Heart left ventricle (tissue), 13 donors: ENCODE measurements at regions not wholly inside any gene's neighbourhood (a gene's known extent, or its start where the extent isn't known, plus 50 kb on each side); places are given as distances from the start of the nearest gene placed in this dataset.

Experiments
- CTCF ChIP-seq, 12 donors: fragments of 200-600 bp; sonication (generic) in 4 of 12; IDR thresholded peaks; one replicate each; pipeline versions ENCODE4 v1.5.0 to v1.8.0; 2018 to 2022; ENCODE audit warnings: antibody characterized with exemption in 12 of 12, mild to moderate bottlenecking in 5 of 12
- POLR2A ChIP-seq, 2 donors: fragments of 450-650 bp; IDR thresholded peaks; one replicate each; pipeline ENCODE4 v1.6.1; 2017; ENCODE audit warnings: antibody characterized with exemption in 2 of 2, mild to moderate bottlenecking in 2 of 2, moderate library complexity in 2 of 2
- donor health status: ischemic (EF 13 %, LVEDD 7.1; RV severe dilation, severe dysfunction).
- donor health status: DM: no; HTN: yes; CAD: no.
- donor health status: DM: no; HTN: no; CAD: no.
- donor health status: ischemic (EF 25% LVEDD 6.9; RV normal size, moderate dysfunction).
- donor health status: ischemic (EF 25% LVEDD 5.7; RV mildly dilated, moderate dysfunction).
- donor health status: ischemic (EF 35%, LVEDD 5.7; RV mildly dilated, moderate dysfunction).
- donor health status: nonischemic (EF 11% LVEDD 7.7; RV severe dilation, severe dysfunction).
- donor health status: DM: yes; HTN: yes; CAD: no.
- donor health status: PGD.
- donor health status: ischemic (EF 29% LVEDD 5.4; RV normal size, mild dysfunction).
- donor health status: nonischemic (EF 23%, LVEDD 6.1; RV moderate dilation, normal function).

GRCh38 chr15:66622591-66623022 is 56.8 kb upstream of the LCTL start:
- TF ChIP-seq POLR2A (IDR thresholded peaks at IDR 0.05) (no peak), CTCF (IDR thresholded peaks at IDR 0.05) (no peak)
